Uterus (tissue), 3 donors: ENCODE measurements at regions not wholly inside any gene's neighbourhood (a gene's known extent, or its start where the extent isn't known, plus 50 kb on each side); places are given as distances from the start of the nearest gene placed in this dataset.

Experiments
- DNase-seq, 2 donors: peaks; one replicate each; pipeline ENCODE4 v3.0.0-alpha.2; 2019 to 2020
- H3K27ac ChIP-seq, 2 donors: fragments of 200-600 bp; sonication (generic); 1 replicate in 1 of 2; 2 replicates in 1 of 2; pipeline ENCODE4 v1.5.1; 2016 to 2018
- H3K27me3 ChIP-seq, 2 donors: fragments of 200-600 bp; sonication (generic); one replicate each; pipeline ENCODE4 v1.5.1; 2018 to 2019; ENCODE audit warnings: control low read depth in 1 of 2
- H3K36me3 ChIP-seq, 2 donors: fragments of 200-600 bp; sonication (generic); one replicate each; pipeline ENCODE4 v1.5.1; 2019; ENCODE audit warnings: control low read depth in 1 of 2
- H3K4me1 ChIP-seq, 2 donors: fragments of 200-600 bp; sonication (generic); one replicate each; pipeline ENCODE4 v1.5.1; 2018 to 2019; ENCODE audit warnings: control low read depth in 1 of 2
- H3K4me3 ChIP-seq, 2 donors: fragments of 200-600 bp; sonication (generic); 1 replicate in 1 of 2; 2 replicates in 1 of 2; pipeline ENCODE4 v1.5.1; 2018 to 2019; ENCODE audit warnings: mild to moderate bottlenecking in 1 of 2
- H3K9me3 ChIP-seq, 2 donors: fragments of 200-600 bp; sonication (generic); one replicate each; pipeline ENCODE4 v1.5.1; 2019; ENCODE audit warnings: control low read depth in 1 of 2
- CTCF ChIP-seq, 4 experiments: fragments of 200-600 bp in 2 of 4; fragments of 450-650 bp in 2 of 4; sonication (generic) in 2 of 4; IDR thresholded peaks; one replicate each; pipeline ENCODE4 v1.5.1; 2016 to 2019; ENCODE audit warnings: antibody characterized with exemption in 4 of 4, mild to moderate bottlenecking in 2 of 4, moderate library complexity in 1 of 4
- POLR2A ChIP-seq, 2 donors: fragments of 450-650 bp; IDR thresholded peaks; one replicate each; pipeline ENCODE4 v1.6.1; 2016; ENCODE audit warnings: antibody characterized with exemption in 2 of 2, mild to moderate bottlenecking in 1 of 2, moderate library complexity in 1 of 2
- intact Hi-C: fragments of 100-400 bp; cut with DNase I; formaldehyde crosslinking; loops from one replicate; pipeline ENCODE4 v1.15.1; 2023; ENCODE audit warnings: low total_unique reads
- donor health status: DM: yes; HTN: yes; CAD: no.

GRCh38 chr12:77384941-77385340 lies 319.6 kb upstream of the E2F7 start:
- TF ChIP-seq POLR2A (IDR thresholded peaks at IDR 0.05), result no peak
- no peak for TF ChIP-seq CTCF (IDR thresholded peaks at IDR 0.05)
- no peaks in the 10 kb centered on the region for H3K4me1 ChIP-seq
- intact Hi-C loops, result no loop called here

DNA sequence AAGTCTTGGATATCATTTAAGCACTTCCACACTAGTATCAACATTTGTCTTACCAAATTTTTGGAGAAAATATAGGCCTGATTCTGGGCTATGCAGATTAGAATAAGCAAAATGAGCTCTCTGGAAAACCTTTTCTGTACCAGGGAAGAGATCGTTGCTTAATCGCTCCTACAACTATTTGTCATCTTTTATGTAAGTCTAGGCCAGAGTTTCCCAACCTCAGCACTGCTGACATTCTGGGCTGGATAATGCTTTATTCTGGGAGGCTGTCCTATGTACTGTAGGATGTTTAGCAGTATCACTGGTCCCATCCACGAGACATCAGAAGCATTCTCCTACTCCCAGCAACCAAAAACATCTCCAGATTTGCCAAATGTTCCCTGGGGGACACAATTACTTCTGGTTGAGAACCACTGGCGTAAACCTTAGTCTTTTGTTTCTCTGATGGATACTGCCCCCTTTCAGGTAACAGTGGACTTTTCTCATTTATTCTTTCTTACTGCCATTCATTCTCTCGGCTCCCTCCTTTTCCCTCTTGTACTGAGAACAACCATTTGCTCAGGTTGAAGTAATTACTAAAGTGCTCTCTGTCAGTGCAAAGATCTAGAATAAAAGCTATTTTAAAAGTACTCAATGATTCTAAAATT lies 316.9 kb upstream of the E2F7 start:
- DNase-seq, result no peak
- H3K36me3 ChIP-seq, result no peaks in the 10 kb centered on the region
- H3K27me3 ChIP-seq, result no peaks in the 10 kb centered on the region
- H3K27ac ChIP-seq, result no peak overlapping the region
- H3K4me1 ChIP-seq, result no peaks in the 10 kb centered on the region
- intact Hi-C loops, result no loop called here
- H3K9me3 ChIP-seq, result no peaks in the 10 kb centered on the region
- H3K4me3 ChIP-seq, result no peak overlapping the region
- no peak for TF ChIP-seq POLR2A (IDR thresholded peaks at IDR 0.05)
- no peak for TF ChIP-seq CTCF (IDR thresholded peaks at IDR 0.05)

More at GRCh38 chr12:77384941-77385340, 319.6 kb upstream of the E2F7 start:
- no peak overlapping the region for H3K27ac ChIP-seq
- no peaks in the 10 kb centered on the region for H3K9me3 ChIP-seq
- no peak overlapping the region for H3K4me3 ChIP-seq
- no peaks in the 10 kb centered on the region for H3K36me3 ChIP-seq
- no peak for DNase-seq
- H3K27me3 ChIP-seq, result no peaks in the 10 kb centered on the region

- H3K9me3 ChIP-seq, result no peaks in the 10 kb centered on the region
- DNase-seq, result no peak
- TF ChIP-seq CTCF (IDR thresholded peaks at IDR 0.05) (no peak), POLR2A (IDR thresholded peaks at IDR 0.05) (no peak)
- H3K36me3 ChIP-seq, result no peaks in the 10 kb centered on the region
- no peak overlapping the region for H3K27ac ChIP-seq
- intact Hi-C loops, result no loop called here
- H3K4me3 ChIP-seq, result no peak overlapping the region
- H3K27me3 ChIP-seq, result no peaks in the 10 kb centered on the region
- H3K4me1 ChIP-seq, result no peaks in the 10 kb centered on the region
Observed at GRCh38 chr12:77377622-77378021, 312.3 kb upstream of the E2F7 start.

DNA sequence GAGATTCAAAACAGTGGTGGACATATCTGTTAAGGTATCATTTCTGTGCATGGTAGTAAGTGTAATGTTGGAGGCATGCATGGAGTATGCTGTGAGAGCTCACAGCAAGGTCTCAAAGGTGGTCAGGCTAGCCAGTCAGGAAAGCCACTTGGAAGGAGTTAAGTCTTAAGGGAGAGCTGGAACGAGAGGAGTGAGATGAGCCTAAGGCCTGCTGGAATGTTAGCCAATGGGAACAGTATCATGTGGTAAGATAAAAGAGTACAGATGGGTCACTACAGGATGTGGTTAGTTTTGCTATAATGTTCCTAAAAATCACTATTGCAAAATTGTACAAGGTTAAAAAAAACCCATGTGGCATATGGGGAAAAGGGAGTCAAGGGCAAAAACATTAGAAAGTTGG lies 311.7 kb upstream of the E2F7 start:
- TF ChIP-seq POLR2A (IDR thresholded peaks at IDR 0.05) (no peak), CTCF (IDR thresholded peaks at IDR 0.05) (no peak)
- Histone ChIP-seq H3K9me3 (no peaks in the 10 kb centered on the region), H3K27me3 (no peaks in the 10 kb centered on the region), H3K36me3 (no peaks in the 10 kb centered on the region), H3K4me3 (no peak overlapping the region), H3K4me1 (no peaks in the 10 kb centered on the region), H3K27ac (no peak overlapping the region)
- intact Hi-C loops, result no loop called here
- DNase-seq, result no peak

DNA sequence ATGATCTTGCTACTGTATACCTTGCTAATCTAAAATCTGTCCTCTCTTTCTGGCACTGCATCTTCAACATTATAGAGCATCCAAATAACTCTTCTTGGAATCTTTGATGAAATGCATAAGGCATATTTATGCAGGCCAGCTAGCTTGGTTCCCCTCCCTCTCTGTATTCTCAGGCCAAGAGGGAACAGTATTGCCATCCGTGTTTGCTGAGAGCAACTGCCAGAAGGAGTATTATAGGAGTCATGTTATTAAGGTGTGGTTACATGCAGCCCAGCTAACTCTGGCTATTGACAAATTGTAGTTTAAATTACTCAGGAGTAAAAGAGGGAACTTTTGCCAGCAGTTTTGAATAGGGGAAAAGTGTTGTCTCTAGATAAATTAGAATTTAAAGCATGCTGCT lies 309.3 kb upstream of the E2F7 start:
- no peaks in the 10 kb centered on the region for H3K9me3 ChIP-seq
- no peak overlapping the region for H3K27ac ChIP-seq
- no peaks in the 10 kb centered on the region for H3K27me3 ChIP-seq
- TF ChIP-seq POLR2A (IDR thresholded peaks at IDR 0.05), result no peak
- no peak for TF ChIP-seq CTCF (IDR thresholded peaks at IDR 0.05)
- no peak overlapping the region for H3K4me3 ChIP-seq
- no peaks in the 10 kb centered on the region for H3K36me3 ChIP-seq
- no peaks in the 10 kb centered on the region for H3K4me1 ChIP-seq
- intact Hi-C loops, result no loop called here
- DNase-seq, result no peak
